G401 (cell line): ENCODE measurements at regions not wholly inside any gene's neighbourhood (a gene's known extent, or its start where the extent isn't known, plus 50 kb on each side); places are given as distances from the start of the nearest gene placed in this dataset.

Experiments
- DNase-seq: peaks from one replicate; pipeline ENCODE4 v3.0.0-alpha.2; 2015; ENCODE audit warnings: low spot score
- in situ Hi-C: cut with HindIII; loops from 2 replicates; pipeline ENCODE4 v1.10.0; 2016; ENCODE audit warnings: low sequenced_read_pairs, mixed read lengths

DNA sequence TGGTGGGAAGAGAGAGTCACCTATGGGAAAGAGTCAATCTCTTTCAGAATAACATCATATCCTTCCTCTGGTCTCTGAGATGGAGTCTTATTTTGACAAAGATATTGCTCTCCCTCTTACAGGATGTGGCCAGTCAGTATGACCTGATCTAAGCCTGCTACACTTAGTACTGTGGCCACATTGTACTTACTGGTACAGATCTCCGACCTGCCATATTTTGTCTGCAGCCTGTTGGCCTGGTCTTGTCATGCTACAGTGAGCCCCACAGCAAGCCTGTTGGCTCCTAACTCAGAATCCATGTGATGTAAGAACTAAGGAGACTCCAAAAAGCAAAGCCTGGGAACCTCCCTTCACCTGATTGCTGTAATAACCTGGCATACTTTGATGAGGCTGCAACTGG is 377.8 kb downstream of the SFMBT2 start:
- no peak for DNase-seq

GRCh38 chr10:7030134-7030855 is 380.5 kb downstream of the SFMBT2 start:
- in situ Hi-C loops = no loop called here
- DNase-seq = no peak

More for the DNA sequence above, 377.8 kb downstream of the SFMBT2 start:
- in situ Hi-C loops = no loop called here

- in situ Hi-C loops = no loop called here
- no peak for DNase-seq
Observed at GRCh38 chr10:7029672-7030071, 381.2 kb downstream of the SFMBT2 start.

- in situ Hi-C loops = no loop called here
- DNase-seq = no peak
Observed at GRCh38 chr10:7028809-7029166, 382.0 kb downstream of the SFMBT2 start.

GRCh38 chr10:7027913-7028808 is 382.7 kb downstream of the SFMBT2 start:
- no peak for DNase-seq
- in situ Hi-C loops = no loop called here

- in situ Hi-C loops = no loop called here
- no peak for DNase-seq
Observed at GRCh38 chr10:7027237-7027912, 383.5 kb downstream of the SFMBT2 start.

DNA sequence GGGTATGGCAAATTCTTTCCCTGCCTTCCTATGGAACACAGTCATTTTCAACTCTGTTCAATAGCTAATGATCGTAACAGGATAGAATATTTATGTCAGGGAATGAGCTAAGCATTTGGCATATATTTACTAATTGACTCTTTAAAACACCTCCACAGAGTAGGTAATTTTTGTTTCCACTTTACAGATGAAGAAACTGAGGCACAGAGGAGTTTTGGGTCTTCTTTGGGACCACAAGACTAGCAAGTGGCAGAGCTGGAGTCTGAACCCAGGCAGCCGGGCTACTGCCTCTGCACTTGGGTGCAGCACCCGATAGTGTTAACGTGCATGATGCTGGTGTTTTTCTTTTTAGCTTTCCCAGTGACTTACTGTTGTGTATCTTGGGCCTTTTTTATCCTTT is 384.0 kb downstream of the SFMBT2 start:
- in situ Hi-C loops = no loop called here
- no peak for DNase-seq

- in situ Hi-C loops = no loop called here
- no peak for DNase-seq
Observed at GRCh38 chr10:7025296-7025695, 385.5 kb downstream of the SFMBT2 start.

DNA sequence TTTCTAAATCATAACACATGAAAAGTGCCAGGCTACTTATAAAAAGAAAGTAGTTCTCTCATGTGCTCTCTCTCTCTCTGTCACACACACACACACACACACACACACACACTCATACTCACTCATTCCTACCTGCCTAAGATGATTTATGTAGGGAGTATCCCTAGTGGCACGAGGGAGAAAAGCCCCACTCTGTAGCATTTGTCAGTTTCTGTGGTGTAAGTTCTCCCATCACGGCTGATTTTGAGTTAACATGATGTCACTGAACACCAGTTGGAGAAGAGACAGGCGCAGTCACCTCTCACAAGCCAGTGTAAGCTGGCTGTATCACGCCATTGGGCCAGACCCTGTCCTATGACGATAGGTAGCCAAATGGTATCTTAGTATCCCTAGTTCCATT is 395.4 kb downstream of the SFMBT2 start:
- in situ Hi-C loops = no loop called here
- DNase-seq = no peak

DNA sequence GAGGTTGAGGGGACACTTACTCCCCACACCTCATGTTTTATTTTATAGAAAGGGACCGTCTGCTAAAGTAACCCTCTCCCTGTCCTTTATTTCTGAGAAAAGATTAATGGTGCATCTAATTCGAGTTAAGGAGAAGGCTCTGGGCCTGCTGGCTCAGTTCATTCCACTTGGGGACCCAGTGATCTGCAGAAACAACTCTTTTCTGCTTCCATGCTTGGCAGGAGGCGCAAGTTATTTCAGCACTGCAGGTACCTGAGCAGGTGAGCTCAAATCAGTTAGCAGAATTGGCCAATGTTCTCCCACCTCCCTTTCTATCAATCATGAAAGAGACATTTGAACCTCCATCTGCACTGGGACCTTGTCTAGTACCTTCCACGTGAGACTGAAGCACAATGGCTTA is 396.1 kb downstream of the SFMBT2 start:
- in situ Hi-C loops = no loop called here
- no peak for DNase-seq

- in situ Hi-C loops = no loop called here
- DNase-seq = no peak
Observed at GRCh38 chr10:7011994-7012393, 398.8 kb downstream of the SFMBT2 start.

- no peak for DNase-seq
- in situ Hi-C loops = no loop called here
Observed at GRCh38 chr10:7008645-7009044, 402.2 kb downstream of the SFMBT2 start.

GRCh38 chr10:7007600-7008190 is 403.1 kb downstream of the SFMBT2 start:
- DNase-seq = no peak
- in situ Hi-C loops = no loop called here

DNA sequence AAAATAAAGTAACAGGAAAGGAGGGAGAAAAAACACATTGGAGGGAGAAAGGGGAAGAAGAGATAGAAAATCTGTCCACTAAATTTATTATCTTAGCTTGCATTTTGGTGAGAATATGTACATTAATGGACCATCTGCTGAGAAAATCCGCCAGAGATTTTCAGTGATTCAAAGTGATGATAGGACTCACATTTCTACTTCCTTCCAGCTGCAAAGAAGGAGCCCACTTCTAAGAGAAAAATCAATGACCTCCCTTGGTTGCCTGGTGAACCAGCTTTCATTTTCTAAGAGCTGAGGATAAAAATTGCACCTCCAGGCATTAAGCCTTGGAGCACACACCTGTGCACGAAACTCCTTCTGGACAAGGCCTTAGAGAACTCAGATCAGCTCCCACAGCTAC is 404.3 kb downstream of the SFMBT2 start:
- in situ Hi-C loops = no loop called here

GRCh38 chr10:7003831-7004395 is 406.9 kb downstream of the SFMBT2 start:
- no peak for DNase-seq
- in situ Hi-C loops = no loop called here

More for the DNA sequence above, 404.3 kb downstream of the SFMBT2 start:
- DNase-seq = no peak

GRCh38 chr10:7000061-7000460 is 410.8 kb downstream of the SFMBT2 start:
- DNase-seq = no peak
- in situ Hi-C loops = no loop called here

DNA sequence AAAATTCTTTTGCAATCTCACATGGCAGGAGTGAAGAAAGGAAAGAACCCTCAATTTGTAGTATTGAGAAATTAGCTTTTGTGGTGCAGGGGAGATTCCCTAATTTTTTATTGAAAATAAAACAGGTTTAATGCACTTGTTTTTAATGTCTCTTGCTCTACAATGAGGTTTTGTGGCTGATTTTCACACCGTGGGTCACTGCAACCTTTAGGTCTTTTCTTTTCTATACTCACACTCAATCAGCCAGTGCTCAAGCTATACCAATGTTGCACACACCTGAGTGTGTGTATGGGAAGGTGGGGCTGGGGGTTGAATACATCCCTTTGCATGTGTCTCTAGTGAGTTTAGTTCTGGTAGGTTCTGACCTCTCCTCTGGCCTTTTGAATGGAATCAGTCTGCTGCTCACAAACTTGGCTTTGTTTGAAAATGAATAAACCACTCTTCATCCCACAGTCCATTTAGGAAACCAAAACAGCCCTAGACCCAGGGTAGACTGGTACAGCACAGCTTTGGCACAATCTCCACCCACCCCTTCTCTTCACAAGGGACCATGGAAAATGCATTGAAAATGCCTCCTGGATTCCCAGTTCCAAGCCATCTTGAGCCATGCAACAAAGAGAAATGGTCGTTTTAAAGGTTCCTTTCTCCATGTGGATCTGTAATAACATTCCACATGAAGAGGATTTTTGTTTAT is 411.5 kb downstream of the SFMBT2 start:
- in situ Hi-C loops = no loop called here
- DNase-seq = no peak

GRCh38 chr10:6997509-6997908 is 413.3 kb downstream of the SFMBT2 start:
- in situ Hi-C loops = no loop called here

GRCh38 chr10:6996431-6996830 is 414.4 kb downstream of the SFMBT2 start:
- in situ Hi-C loops = no loop called here
- DNase-seq = no peak

More at GRCh38 chr10:6997509-6997908, 413.3 kb downstream of the SFMBT2 start:
- DNase-seq = no peak
